ENCODE measurements at regions not wholly inside any gene's neighbourhood (a gene's known extent, or its start where the extent isn't known, plus 50 kb on each side); places are given as distances from the start of the nearest gene placed in this dataset.
"Not testable (repeated sequence)": the region's sequence is repeated elsewhere in the genome, so short reads cannot be mapped to it uniquely, and the experiment has no call there.

DNA sequence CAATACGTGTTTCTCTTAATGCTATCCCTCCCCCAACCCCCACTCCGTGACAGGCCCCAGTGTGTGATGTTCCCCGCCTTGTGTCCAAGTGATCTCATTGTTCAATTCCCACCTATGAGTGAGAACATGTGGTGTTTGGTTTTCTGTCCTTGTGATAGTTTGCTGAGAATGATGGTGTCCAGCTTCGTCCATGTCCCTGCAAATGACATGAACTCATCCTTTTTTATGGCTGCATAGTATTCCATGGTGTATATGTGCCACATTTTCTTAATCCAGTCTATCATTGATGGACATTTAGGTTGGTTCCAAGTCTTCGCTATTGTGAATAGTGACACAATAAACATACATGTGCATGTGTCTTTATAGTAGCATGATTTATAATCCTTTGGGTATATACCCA, 52.5 kb downstream of the KIAA0408 start:
- not testable (repeated sequence) for TF ChIP-seq FOXM1 (IDR thresholded peaks at IDR 0.05; ENCODE audit: borderline replicate concordance); ARNT (IDR thresholded peaks at IDR 0.05); L3MBTL2 (conservative IDR thresholded peaks at IDR 0.05); ELF4 (IDR thresholded peaks at IDR 0.05); CTBP1 (IDR thresholded peaks at IDR 0.05; ENCODE audit: borderline replicate concordance); SP1 (IDR thresholded peaks at IDR 0.05); SUZ12 (IDR thresholded peaks at IDR 0.05); BHLHE40 (IDR thresholded peaks at IDR 0.05; ENCODE audit: borderline replicate concordance); FOXK2 (IDR thresholded peaks at IDR 0.05)
- TF ChIP-seq, protein P1, sequence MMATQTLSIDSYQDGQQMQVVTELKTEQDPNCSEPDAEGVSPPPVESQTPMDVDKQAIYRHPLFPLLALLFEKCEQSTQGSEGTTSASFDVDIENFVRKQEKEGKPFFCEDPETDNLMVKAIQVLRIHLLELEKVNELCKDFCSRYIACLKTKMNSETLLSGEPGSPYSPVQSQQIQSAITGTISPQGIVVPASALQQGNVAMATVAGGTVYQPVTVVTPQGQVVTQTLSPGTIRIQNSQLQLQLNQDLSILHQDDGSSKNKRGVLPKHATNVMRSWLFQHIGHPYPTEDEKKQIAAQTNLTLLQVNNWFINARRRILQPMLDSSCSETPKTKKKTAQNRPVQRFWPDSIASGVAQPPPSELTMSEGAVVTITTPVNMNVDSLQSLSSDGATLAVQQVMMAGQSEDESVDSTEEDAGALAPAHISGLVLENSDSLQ (IDR thresholded peaks at IDR 0.05): not testable (repeated sequence)

Data from HEK293T (cell line).